ENCODE measurements at regions not wholly inside any gene's neighbourhood (a gene's known extent, or its start where the extent isn't known, plus 50 kb on each side); places are given as distances from the start of the nearest gene placed in this dataset.
A peak's percentile ranks its signal among the peaks of the same experiment; 100 is the strongest.
"Not testable (repeated sequence)": the region's sequence is repeated elsewhere in the genome, so short reads cannot be mapped to it uniquely, and the experiment has no call there.

DNA sequence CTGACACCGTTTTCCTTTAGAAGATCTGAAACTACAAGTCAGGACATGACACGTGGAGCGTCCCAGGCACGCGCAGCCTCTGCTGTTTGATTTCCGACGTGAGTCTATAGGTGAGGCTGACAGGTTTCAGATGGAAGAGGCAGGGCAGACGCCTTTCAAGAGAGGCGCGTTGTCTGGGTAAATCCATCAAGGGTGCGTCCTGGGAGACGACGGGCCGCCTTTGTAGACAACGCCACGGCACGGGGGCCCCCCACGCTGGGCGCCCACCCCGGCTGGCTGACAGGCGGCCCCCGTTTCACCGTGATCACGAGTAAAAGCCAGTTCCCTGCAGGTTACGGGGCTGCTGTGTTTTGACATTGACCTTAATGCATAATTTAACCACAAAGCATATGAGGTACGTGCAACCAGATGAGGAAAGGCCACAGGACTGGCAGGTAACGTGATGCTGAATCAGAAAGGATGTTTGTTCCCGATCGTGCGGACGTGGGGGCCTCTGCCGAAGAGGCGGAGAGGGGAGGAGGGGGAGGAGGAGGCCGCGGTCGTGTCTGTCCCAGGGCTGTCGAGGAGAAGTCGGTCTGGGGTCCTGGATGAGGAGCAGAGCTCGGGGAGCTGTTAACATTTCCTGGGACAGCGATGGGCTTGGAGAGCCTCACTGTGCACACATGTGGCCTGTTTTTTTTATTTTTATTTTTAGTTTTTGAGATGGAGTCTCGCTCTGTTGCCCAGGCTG is 51.1 kb upstream of the PPP2R3B start:
- ATAC-seq (peak; percentile 39 to 47), DNase-seq (ENCODE audit: low spot score in 2 of 2) (no peak)
- Mint-ChIP-seq H3K36me3 (no peaks in the 10 kb centered on the region), H3K27ac (no peak overlapping the region), H3K9me3 (peaks cover 16 to 26% of the 10 kb centered on the region in 2 donors)

DNA sequence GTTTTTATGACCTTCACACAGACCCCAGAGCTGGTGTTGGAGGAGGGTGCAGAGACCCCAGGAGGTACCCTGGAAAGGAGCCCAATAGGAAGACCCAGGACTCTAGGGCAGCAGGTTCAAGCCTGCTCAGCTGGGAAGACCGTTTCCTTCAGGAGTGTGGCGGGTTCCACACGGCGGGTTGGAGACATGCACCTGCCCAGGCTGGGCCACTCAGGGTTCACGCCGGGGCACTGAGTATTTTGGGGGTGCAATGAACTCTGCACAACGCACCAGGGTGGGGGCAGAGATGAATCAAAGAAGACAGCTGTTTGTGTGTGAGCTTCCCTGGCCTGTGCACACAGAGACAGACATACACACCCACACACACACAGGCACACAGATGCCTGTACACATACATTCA is 52.5 kb upstream of the PPP2R3B start:
- ATAC-seq: no peak
- no peak for DNase-seq (ENCODE audit: low spot score in 2 of 2)
- Mint-ChIP-seq H3K9me3 (peaks cover 16 to 26% of the 10 kb centered on the region in 2 donors), H3K27ac (no peak overlapping the region), H3K36me3 (no peaks in the 10 kb centered on the region)

DNA sequence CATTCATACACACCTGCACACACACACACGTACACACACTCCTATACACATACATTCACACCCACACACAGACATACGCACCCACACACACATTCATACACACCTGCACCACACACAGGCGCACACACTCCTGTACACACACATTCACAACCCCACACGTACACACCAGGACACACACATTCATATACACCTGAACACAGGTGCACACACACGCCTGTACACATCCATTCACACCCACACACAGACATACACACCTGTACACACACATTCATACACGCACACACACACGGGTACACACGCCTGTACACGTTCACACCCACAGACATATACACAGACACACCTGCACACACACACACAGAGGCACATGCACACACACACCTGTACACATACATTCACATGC is 53.0 kb upstream of the PPP2R3B start:
- Mint-ChIP-seq H3K36me3 (no peaks in the 10 kb centered on the region), H3K27ac (no peak overlapping the region), H3K9me3 (peaks cover 16 to 26% of the 10 kb centered on the region in 2 donors)
- ATAC-seq: no peak
- DNase-seq (ENCODE audit: low spot score in 2 of 2): no peak

DNA sequence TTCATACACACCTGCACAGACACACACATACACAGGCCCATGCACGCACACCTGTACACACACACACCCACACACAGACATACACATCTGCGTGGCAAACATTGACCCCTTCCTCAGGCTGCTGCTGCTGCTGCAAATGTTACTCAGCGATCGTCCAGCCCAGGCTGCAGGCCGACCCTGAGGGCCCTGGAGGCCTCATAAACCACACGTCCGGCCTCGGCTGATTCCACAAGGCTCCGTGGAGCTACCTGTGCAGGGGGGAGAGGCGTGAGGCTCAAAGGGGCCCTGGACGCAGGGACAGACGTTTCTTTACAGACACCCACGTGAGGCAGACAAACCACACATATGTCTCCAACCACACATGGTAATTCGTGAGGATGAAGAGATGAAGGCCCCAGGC is 53.9 kb upstream of the PPP2R3B start:
- no peak for ATAC-seq
- no peaks in the 10 kb centered on the region for H3K36me3 Mint-ChIP-seq
- DNase-seq (ENCODE audit: low spot score in 2 of 2): no peak
- peaks cover 16 to 26% of the 10 kb centered on the region in 2 donors for H3K9me3 Mint-ChIP-seq
- H3K27ac Mint-ChIP-seq: no peak overlapping the region

- Mint-ChIP-seq H3K9me3 (peaks cover 11 to 14% of the 10 kb centered on the region in 2 donors), H3K27ac (no peak overlapping the region), H3K36me3 (no peaks in the 10 kb centered on the region)
- no peak for ATAC-seq
- DNase-seq (ENCODE audit: low spot score in 2 of 2): no peak
Measured at GRCh38 chrX:443536-444210, 57.0 kb upstream of the PPP2R3B start.

GRCh38 chrX:444305-444704 is 57.6 kb upstream of the PPP2R3B start:
- ATAC-seq (peak; percentile 45 to 63), DNase-seq (ENCODE audit: low spot score in 2 of 2) (no peak)
- Mint-ChIP-seq H3K27ac (no peak overlapping the region), H3K36me3 (no peaks in the 10 kb centered on the region), H3K9me3 (peaks cover 11 to 14% of the 10 kb centered on the region in 2 donors)

DNA sequence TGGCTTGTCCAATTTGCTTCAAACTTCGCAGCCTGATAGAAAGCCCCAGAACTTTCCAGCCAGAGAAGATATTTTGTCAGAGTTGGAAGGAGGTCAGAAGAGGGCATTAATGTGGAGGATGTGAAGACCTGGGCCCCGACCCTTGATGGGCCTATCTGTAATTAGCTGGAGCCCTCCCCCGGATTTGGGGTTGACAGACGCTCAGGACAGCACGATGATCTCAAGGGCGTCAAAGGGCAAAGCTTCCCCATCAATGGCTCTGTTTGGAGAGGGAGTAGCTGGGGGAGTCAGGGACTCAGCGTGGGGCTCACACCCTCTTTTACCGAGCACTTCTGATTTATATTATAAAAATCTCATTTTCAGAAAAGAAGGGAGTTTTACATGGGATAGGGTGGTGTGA is 59.0 kb upstream of the PPP2R3B start:
- Mint-ChIP-seq H3K9me3 (no peaks in the 10 kb centered on the region), H3K36me3 (no peaks in the 10 kb centered on the region), H3K27ac (no peak overlapping the region)
- ATAC-seq (no peak), DNase-seq (ENCODE audit: low spot score in 2 of 2) (no peak)

- Mint-ChIP-seq H3K36me3 (no peaks in the 10 kb centered on the region), H3K9me3 (no peaks in the 10 kb centered on the region), H3K27ac (no peak overlapping the region)
- no peak for DNase-seq (ENCODE audit: low spot score in 2 of 2)
- ATAC-seq: no peak
Measured at GRCh38 chrX:446245-446644, 59.5 kb upstream of the PPP2R3B start.

DNA sequence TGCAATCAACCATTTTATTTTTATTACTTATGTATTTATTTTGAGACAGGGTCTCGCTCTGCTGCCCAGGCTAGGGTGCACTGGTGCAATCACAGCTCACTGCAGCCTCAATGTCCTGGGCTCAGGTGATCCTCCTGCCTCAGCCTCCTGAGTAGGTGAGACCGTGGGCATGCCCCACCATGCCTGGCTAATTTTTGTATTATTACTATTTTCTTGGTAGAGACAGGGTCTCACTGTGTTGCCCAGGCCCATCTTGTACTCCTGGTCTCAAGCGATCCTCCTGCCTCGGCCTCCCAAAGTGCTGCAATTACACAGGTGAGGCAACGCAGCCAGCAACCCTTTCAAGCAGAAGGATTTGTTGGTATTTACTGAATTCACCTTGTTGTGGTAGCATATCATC is 60.3 kb upstream of the PPP2R3B start:
- ATAC-seq (no peak), DNase-seq (ENCODE audit: low spot score in 2 of 2) (no peak)
- H3K9me3 Mint-ChIP-seq: no peaks in the 10 kb centered on the region
- H3K27ac Mint-ChIP-seq: no peak overlapping the region
- no peaks in the 10 kb centered on the region for H3K36me3 Mint-ChIP-seq

- not testable (repeated sequence) for H3K9me3 Mint-ChIP-seq; H3K36me3 Mint-ChIP-seq; H3K27ac Mint-ChIP-seq; DNase-seq (ENCODE audit: low spot score in 2 of 2); ATAC-seq
Measured at GRCh38 chrX:451750-452149, 65.0 kb upstream of the PPP2R3B start.

GRCh38 chrX:452598-452997 is 65.9 kb upstream of the PPP2R3B start:
- Mint-ChIP-seq H3K9me3 (peaks cover 0 to 16% of the 10 kb centered on the region in 2 donors), H3K36me3 (peaks cover 0 to 9% of the 10 kb centered on the region in 2 donors), H3K27ac (no peak overlapping the region)
- DNase-seq (ENCODE audit: low spot score in 2 of 2) (no peak), ATAC-seq (no peak)

GRCh38 chrX:454514-454913 is 67.8 kb upstream of the PPP2R3B start:
- H3K9me3 Mint-ChIP-seq: peaks cover 0 to 16% of the 10 kb centered on the region in 2 donors
- H3K36me3 Mint-ChIP-seq; DNase-seq (ENCODE audit: low spot score in 2 of 2); H3K27ac Mint-ChIP-seq; ATAC-seq: not testable (repeated sequence)

DNA sequence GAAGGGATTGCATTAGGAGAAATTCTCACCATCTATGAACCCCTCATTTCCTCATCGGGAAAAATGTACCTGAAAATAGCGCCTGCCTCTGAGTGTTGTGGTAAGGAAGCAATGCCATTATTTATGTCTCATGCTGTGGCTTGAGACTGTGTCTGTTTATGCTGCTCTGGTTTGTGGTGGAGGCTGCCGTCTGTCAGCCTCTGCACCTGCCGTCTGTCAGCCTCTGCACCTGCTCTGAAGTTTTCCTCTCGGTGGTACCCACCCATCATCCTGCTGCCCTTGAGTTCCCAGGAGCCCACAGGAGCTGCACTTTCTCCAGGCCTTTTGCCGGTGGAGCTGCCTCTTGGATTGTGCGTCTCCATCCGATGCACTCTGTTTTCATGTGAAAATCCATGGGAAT is 68.5 kb upstream of the PPP2R3B start:
- H3K36me3 Mint-ChIP-seq: peaks cover 0 to 9% of the 10 kb centered on the region in 2 donors
- no peak overlapping the region for H3K27ac Mint-ChIP-seq
- H3K9me3 Mint-ChIP-seq: peaks cover 0 to 16% of the 10 kb centered on the region in 2 donors
- ATAC-seq (no peak), DNase-seq (ENCODE audit: low spot score in 2 of 2) (no peak)

- H3K9me3 Mint-ChIP-seq: peaks cover 0 to 16% of the 10 kb centered on the region in 2 donors
- peaks cover 0 to 9% of the 10 kb centered on the region in 2 donors for H3K36me3 Mint-ChIP-seq
- H3K27ac Mint-ChIP-seq: no peak overlapping the region
- DNase-seq (ENCODE audit: low spot score in 2 of 2): no peak
- ATAC-seq: no peak
Measured at GRCh38 chrX:455673-456072, 69.0 kb upstream of the PPP2R3B start.

DNA sequence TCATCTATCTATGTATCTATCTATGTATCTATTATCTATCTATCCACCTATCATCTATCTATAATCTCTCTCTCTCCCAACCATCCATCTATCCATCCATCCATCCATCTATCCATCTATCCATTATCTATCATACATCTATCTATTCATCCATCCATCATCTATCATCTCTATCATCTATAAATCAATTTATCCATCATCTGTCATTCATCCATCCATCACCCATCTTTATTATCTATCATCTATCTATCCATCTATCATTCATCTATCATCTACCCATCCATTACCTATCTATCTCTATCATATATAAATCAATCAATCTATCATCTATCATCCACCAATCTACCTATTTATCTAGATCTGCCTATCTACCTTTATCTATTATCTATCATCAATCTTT is 69.4 kb upstream of the PPP2R3B start:
- peaks cover 0 to 9% of the 10 kb centered on the region in 2 donors for H3K36me3 Mint-ChIP-seq
- peaks cover under 1 to 16% of the 10 kb centered on the region in 2 donors for H3K9me3 Mint-ChIP-seq
- no peak for ATAC-seq
- no peak for DNase-seq (ENCODE audit: low spot score in 2 of 2)
- no peak overlapping the region for H3K27ac Mint-ChIP-seq

- ATAC-seq: no peak
- Mint-ChIP-seq H3K9me3 (peaks cover 6 to 22% of the 10 kb centered on the region in 2 donors), H3K36me3 (peaks cover 0 to 9% of the 10 kb centered on the region in 2 donors), H3K27ac (no peak overlapping the region)
- DNase-seq (ENCODE audit: low spot score in 2 of 2): no peak
Measured at GRCh38 chrX:456551-457291, 70.0 kb upstream of the PPP2R3B start.

DNA sequence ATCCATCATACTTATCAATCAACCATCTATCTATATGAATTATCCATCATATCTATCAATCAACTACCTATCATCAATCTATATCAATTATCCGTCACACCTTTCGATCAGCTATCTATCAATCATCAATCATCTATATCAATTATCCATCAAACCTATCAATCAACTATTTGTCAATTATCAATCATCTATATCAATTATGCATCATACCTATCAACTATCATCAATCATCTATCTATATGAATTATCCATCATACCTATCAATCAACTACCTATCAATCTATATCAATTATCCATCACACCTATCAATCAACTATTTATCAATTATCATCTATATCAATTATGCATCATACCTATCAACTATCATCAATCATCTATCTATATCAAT is 70.6 kb upstream of the PPP2R3B start:
- no peak for DNase-seq (ENCODE audit: low spot score in 2 of 2)
- peaks cover 0 to 9% of the 10 kb centered on the region in 2 donors for H3K36me3 Mint-ChIP-seq
- peaks cover 12 to 26% of the 10 kb centered on the region in 2 donors for H3K9me3 Mint-ChIP-seq
- H3K27ac Mint-ChIP-seq: no peak overlapping the region
- ATAC-seq: no peak
